Loucy (cell line): ENCODE measurements at regions not wholly inside any gene's neighbourhood (a gene's known extent, or its start where the extent isn't known, plus 50 kb on each side); places are given as distances from the start of the nearest gene placed in this dataset.

Experiments used
- H2AFZ ChIP-seq: fragments of 200-600 bp; sonication (generic); 2 replicates; pipeline ENCODE4 v1.6.0; 2016; ENCODE audit warnings: antibody characterized with exemption, mild to moderate bottlenecking, low read length, moderate library complexity
- H3F3A ChIP-seq: fragments of 200-600 bp; 2 replicates; pipeline ENCODE4 v1.6.0; 2016; ENCODE audit warnings: antibody characterized with exemption, low read depth, mild to moderate bottlenecking
- H3K27me3 ChIP-seq: fragments of 200-600 bp; sonication (generic); 2 replicates; pipeline ENCODE4 v1.6.1; 2014; ENCODE audit warnings: low read length, mild to moderate bottlenecking; ENCODE audit not compliant: insufficient read depth, poor library complexity, severe bottlenecking
- H3K36me3 ChIP-seq: fragments of 200-600 bp; sonication (generic); 2 replicates; pipeline ENCODE4 v1.6.1; 2016; ENCODE audit warnings: low read length; ENCODE audit not compliant: insufficient read depth
- H3K4me1 ChIP-seq: fragments of 200-600 bp; sonication (generic); 2 replicates; pipeline ENCODE4 v1.5.1; 2014; ENCODE audit warnings: low read length, mild to moderate bottlenecking; ENCODE audit not compliant: insufficient read depth, poor library complexity, severe bottlenecking
- H3K4me2 ChIP-seq: fragments of 200-600 bp; sonication (generic); 2 replicates; pipeline ENCODE4 v1.6.0; 2014; ENCODE audit warnings: antibody characterized with exemption, low read length, low read depth, mild to moderate bottlenecking; ENCODE audit not compliant: poor library complexity, severe bottlenecking
- H3K4me3 ChIP-seq: fragments of 200-600 bp; sonication (generic); 2 replicates; pipeline ENCODE4 v1.5.1; 2014; ENCODE audit warnings: low read length, mild to moderate bottlenecking, mixed read lengths; ENCODE audit not compliant: poor library complexity, severe bottlenecking
- H3K79me2 ChIP-seq: fragments of 200-600 bp; sonication (generic); 2 replicates; pipeline ENCODE4 v1.6.1; 2014; ENCODE audit warnings: low read length; ENCODE audit not compliant: insufficient read depth
- H3K9ac ChIP-seq: fragments of 200-600 bp; sonication (generic); 2 replicates; pipeline ENCODE4 v1.6.0; 2014; ENCODE audit warnings: mild to moderate bottlenecking, low read depth, low read length, moderate library complexity; ENCODE audit not compliant: poor library complexity, severe bottlenecking
- H3K9me2 ChIP-seq: fragments of 200-600 bp; sonication (generic); replicated peaks from 2 replicates; pipeline ENCODE4 v1.6.1; 2016; ENCODE audit warnings: low read depth, low read length, mixed read lengths
- H3K9me3 ChIP-seq: fragments of 200-600 bp; sonication (generic); 2 replicates; pipeline ENCODE4 v1.6.1; 2014; ENCODE audit warnings: mild to moderate bottlenecking, antibody characterized with exemption, low read length, low read depth; ENCODE audit not compliant: insufficient read depth
- H4K20me1 ChIP-seq: fragments of 200-600 bp; sonication (generic); 2 replicates; pipeline ENCODE4 v1.6.0; 2014; ENCODE audit warnings: antibody characterized with exemption, low read length, mild to moderate bottlenecking; ENCODE audit not compliant: insufficient read depth, poor library complexity, severe bottlenecking
- EZH2phosphoT487 ChIP-seq: fragments of 200-600 bp; IDR thresholded peaks from 2 replicates; pipeline ENCODE4 v1.6.1; 2018; ENCODE audit warnings: antibody characterized with exemption, mild to moderate bottlenecking, moderate library complexity, borderline replicate concordance
- TF ChIP-seq, protein P1 (sequence below): fragments of 200-600 bp; sonication (generic); conservative IDR thresholded peaks from 2 replicates; pipeline ENCODE4 v1.5.1; 2014; ENCODE audit warnings: mild to moderate bottlenecking, antibody characterized with exemption, low read length

GRCh38 chr2:40734797-40735196 lies 282.9 kb upstream of the SLC8A1 start:
- TF ChIP-seq, protein P1, sequence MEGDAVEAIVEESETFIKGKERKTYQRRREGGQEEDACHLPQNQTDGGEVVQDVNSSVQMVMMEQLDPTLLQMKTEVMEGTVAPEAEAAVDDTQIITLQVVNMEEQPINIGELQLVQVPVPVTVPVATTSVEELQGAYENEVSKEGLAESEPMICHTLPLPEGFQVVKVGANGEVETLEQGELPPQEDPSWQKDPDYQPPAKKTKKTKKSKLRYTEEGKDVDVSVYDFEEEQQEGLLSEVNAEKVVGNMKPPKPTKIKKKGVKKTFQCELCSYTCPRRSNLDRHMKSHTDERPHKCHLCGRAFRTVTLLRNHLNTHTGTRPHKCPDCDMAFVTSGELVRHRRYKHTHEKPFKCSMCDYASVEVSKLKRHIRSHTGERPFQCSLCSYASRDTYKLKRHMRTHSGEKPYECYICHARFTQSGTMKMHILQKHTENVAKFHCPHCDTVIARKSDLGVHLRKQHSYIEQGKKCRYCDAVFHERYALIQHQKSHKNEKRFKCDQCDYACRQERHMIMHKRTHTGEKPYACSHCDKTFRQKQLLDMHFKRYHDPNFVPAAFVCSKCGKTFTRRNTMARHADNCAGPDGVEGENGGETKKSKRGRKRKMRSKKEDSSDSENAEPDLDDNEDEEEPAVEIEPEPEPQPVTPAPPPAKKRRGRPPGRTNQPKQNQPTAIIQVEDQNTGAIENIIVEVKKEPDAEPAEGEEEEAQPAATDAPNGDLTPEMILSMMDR, result no peak
- no peak for TF ChIP-seq EZH2phosphoT487
- Histone ChIP-seq H3K9ac (no peak overlapping the region), H3K4me1 (no peaks in the 10 kb centered on the region)

GRCh38 chr2:40737180-40737579 lies 285.3 kb upstream of the SLC8A1 start:
- Histone ChIP-seq H2AFZ (no peak overlapping the region), H3K9ac (no peak overlapping the region), H3K4me3 (no peak overlapping the region), H3F3A (no peaks in the 10 kb centered on the region), H3K4me2 (no peak overlapping the region), H3K9me2 (no peaks in the 10 kb centered on the region), H3K27me3 (no peaks in the 10 kb centered on the region), H3K9me3 (no peaks in the 10 kb centered on the region), H3K79me2 (no peaks in the 10 kb centered on the region), H4K20me1 (no peaks in the 10 kb centered on the region), H3K36me3 (no peaks in the 10 kb centered on the region), H3K4me1 (no peaks in the 10 kb centered on the region)
- TF ChIP-seq, protein P1, result no peak
- TF ChIP-seq EZH2phosphoT487, result no peak

More at GRCh38 chr2:40734797-40735196, 282.9 kb upstream of the SLC8A1 start:
- Histone ChIP-seq H4K20me1 (no peaks in the 10 kb centered on the region), H3K9me3 (no peaks in the 10 kb centered on the region), H3K4me2 (no peak overlapping the region), H3F3A (no peaks in the 10 kb centered on the region), H3K9me2 (no peaks in the 10 kb centered on the region), H3K36me3 (no peaks in the 10 kb centered on the region), H3K4me3 (no peak overlapping the region), H2AFZ (no peak overlapping the region), H3K79me2 (no peaks in the 10 kb centered on the region), H3K27me3 (no peaks in the 10 kb centered on the region)

GRCh38 chr2:40740419-40740818 lies 288.5 kb upstream of the SLC8A1 start:
- Histone ChIP-seq H3F3A (no peaks in the 10 kb centered on the region), H3K36me3 (no peaks in the 10 kb centered on the region), H3K4me2 (no peak overlapping the region), H3K4me3 (no peak overlapping the region), H2AFZ (no peak overlapping the region), H4K20me1 (no peaks in the 10 kb centered on the region), H3K4me1 (no peaks in the 10 kb centered on the region), H3K79me2 (no peaks in the 10 kb centered on the region), H3K27me3 (no peaks in the 10 kb centered on the region), H3K9ac (no peak overlapping the region), H3K9me2 (no peaks in the 10 kb centered on the region), H3K9me3 (no peaks in the 10 kb centered on the region)
- TF ChIP-seq, protein P1, result no peak
- TF ChIP-seq EZH2phosphoT487, result no peak
